ENCODE measurements at regions not wholly inside any gene's neighbourhood (a gene's known extent, or its start where the extent isn't known, plus 50 kb on each side); places are given as distances from the start of the nearest gene placed in this dataset.

GRCh38 chr5:116935561-116936162 lies 361.0 kb upstream of the SEMA6A start:
- Histone ChIP-seq H3K4me1 (ENCODE audit: control insufficient read depth in 2 of 2, insufficient read depth in 2 of 2, low read length in 1 of 2) (no peaks in the 10 kb centered on the region), H3K36me3 (ENCODE audit: control insufficient read depth in 2 of 2, insufficient read depth in 2 of 2, low read length in 1 of 2) (no peaks in the 10 kb centered on the region), H3K27me3 (ENCODE audit: control insufficient read depth in 1 of 2, insufficient read depth in 2 of 2, low read length in 2 of 2) (no peaks in the 10 kb centered on the region), H3K9me3 (ENCODE audit: control insufficient read depth in 2 of 2, insufficient read depth in 1 of 2, low read depth in 1 of 2, low read length in 1 of 2) (no peaks in the 10 kb centered on the region), H3K4me3 (ENCODE audit: low read depth in 1 of 2, low read length in 2 of 2) (no peak overlapping the region), H3K27ac (ENCODE audit: low read depth in 2 of 2, low read length in 1 of 2) (no peak overlapping the region)
- 88 to 90% methylated on average over 2 of the region's 2 CpGs for WGBS, 2 donors

GRCh38 chr5:116930616-116931015 lies 356.0 kb upstream of the SEMA6A start:
- Histone ChIP-seq H3K27ac (ENCODE audit: low read depth in 2 of 2, low read length in 1 of 2) (no peak overlapping the region), H3K4me3 (ENCODE audit: low read depth in 1 of 2, low read length in 2 of 2) (no peak overlapping the region), H3K36me3 (ENCODE audit: control insufficient read depth in 2 of 2, insufficient read depth in 2 of 2, low read length in 1 of 2) (no peaks in the 10 kb centered on the region), H3K4me1 (ENCODE audit: control insufficient read depth in 2 of 2, insufficient read depth in 2 of 2, low read length in 1 of 2) (no peaks in the 10 kb centered on the region), H3K27me3 (ENCODE audit: control insufficient read depth in 1 of 2, insufficient read depth in 2 of 2, low read length in 2 of 2) (peaks cover 0 to 2% of the 10 kb centered on the region in 2 donors), H3K9me3 (ENCODE audit: control insufficient read depth in 2 of 2, insufficient read depth in 1 of 2, low read depth in 1 of 2, low read length in 1 of 2) (no peaks in the 10 kb centered on the region)
- 81 to 88% methylated on average over 1 of the region's 1 CpG for WGBS, 2 donors

GRCh38 chr5:116923344-116923743 lies 348.7 kb upstream of the SEMA6A start:
- Histone ChIP-seq H3K27ac (ENCODE audit: low read depth in 2 of 2, low read length in 1 of 2) (no peak overlapping the region), H3K27me3 (ENCODE audit: control insufficient read depth in 1 of 2, insufficient read depth in 2 of 2, low read length in 2 of 2) (no peaks in the 10 kb centered on the region), H3K4me3 (ENCODE audit: low read depth in 1 of 2, low read length in 2 of 2) (no peak overlapping the region), H3K36me3 (ENCODE audit: control insufficient read depth in 2 of 2, insufficient read depth in 2 of 2, low read length in 1 of 2) (no peaks in the 10 kb centered on the region), H3K4me1 (ENCODE audit: control insufficient read depth in 2 of 2, insufficient read depth in 2 of 2, low read length in 1 of 2) (no peaks in the 10 kb centered on the region), H3K9me3 (ENCODE audit: control insufficient read depth in 2 of 2, insufficient read depth in 1 of 2, low read depth in 1 of 2, low read length in 1 of 2) (no peaks in the 10 kb centered on the region)
- 69 to 79% methylated on average over 2 of the region's 2 CpGs for WGBS, 2 donors

- Histone ChIP-seq H3K4me1 (ENCODE audit: control insufficient read depth in 2 of 2, insufficient read depth in 2 of 2, low read length in 1 of 2) (no peaks in the 10 kb centered on the region), H3K27ac (ENCODE audit: low read depth in 2 of 2, low read length in 1 of 2) (no peak overlapping the region), H3K36me3 (ENCODE audit: control insufficient read depth in 2 of 2, insufficient read depth in 2 of 2, low read length in 1 of 2) (no peaks in the 10 kb centered on the region), H3K4me3 (ENCODE audit: low read depth in 1 of 2, low read length in 2 of 2) (no peak overlapping the region), H3K27me3 (ENCODE audit: control insufficient read depth in 1 of 2, insufficient read depth in 2 of 2, low read length in 2 of 2) (no peaks in the 10 kb centered on the region), H3K9me3 (ENCODE audit: control insufficient read depth in 2 of 2, insufficient read depth in 1 of 2, low read depth in 1 of 2, low read length in 1 of 2) (no peaks in the 10 kb centered on the region)
Measured at GRCh38 chr5:116922532-116922931, 347.9 kb upstream of the SEMA6A start.

DNA sequence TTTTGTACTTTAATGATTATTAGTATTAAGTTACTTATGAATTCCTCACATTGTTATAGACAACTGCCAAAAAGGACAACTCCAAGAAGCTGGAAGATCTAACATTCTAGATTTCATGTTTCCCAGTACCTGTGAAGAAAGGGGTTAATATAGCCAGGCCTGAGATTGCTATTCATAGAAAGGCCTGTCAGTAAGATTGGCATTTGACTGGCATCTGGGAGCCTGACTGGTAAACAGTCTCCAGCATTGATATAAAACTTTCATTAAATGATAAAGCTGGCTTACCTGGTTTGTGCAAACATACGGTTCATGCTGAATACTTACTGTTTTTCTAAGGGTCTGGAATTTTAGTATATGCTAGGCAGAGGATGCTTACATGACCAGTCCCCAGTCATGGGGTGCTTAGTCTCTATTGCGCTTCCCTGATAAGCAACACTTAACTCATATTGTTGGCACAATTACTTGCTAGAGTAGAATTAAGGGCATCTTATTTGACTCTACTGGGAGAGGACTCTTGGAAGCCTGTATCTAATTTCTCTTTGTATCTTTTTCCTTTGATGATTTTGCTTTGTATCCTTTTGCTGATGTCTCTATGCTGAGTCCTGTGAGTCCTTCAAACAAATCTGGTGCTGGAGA lies 340.4 kb upstream of the SEMA6A start:
- Histone ChIP-seq H3K9me3 (ENCODE audit: control insufficient read depth in 2 of 2, insufficient read depth in 1 of 2, low read depth in 1 of 2, low read length in 1 of 2) (no peaks in the 10 kb centered on the region), H3K4me1 (ENCODE audit: control insufficient read depth in 2 of 2, insufficient read depth in 2 of 2, low read length in 1 of 2) (no peaks in the 10 kb centered on the region), H3K4me3 (ENCODE audit: low read depth in 1 of 2, low read length in 2 of 2) (no peak overlapping the region), H3K27ac (ENCODE audit: low read depth in 2 of 2, low read length in 1 of 2) (no peak overlapping the region), H3K27me3 (ENCODE audit: control insufficient read depth in 1 of 2, insufficient read depth in 2 of 2, low read length in 2 of 2) (no peaks in the 10 kb centered on the region), H3K36me3 (ENCODE audit: control insufficient read depth in 2 of 2, insufficient read depth in 2 of 2, low read length in 1 of 2) (no peaks in the 10 kb centered on the region)
- WGBS, 2 donors: 92 to 96% methylated on average over 2 of the region's 2 CpGs

GRCh38 chr5:116912221-116912620 lies 337.6 kb upstream of the SEMA6A start:
- no peaks in the 10 kb centered on the region for H3K27me3 ChIP-seq (ENCODE audit: control insufficient read depth in 1 of 2, insufficient read depth in 2 of 2, low read length in 2 of 2)
- H3K4me3 ChIP-seq (ENCODE audit: low read depth in 1 of 2, low read length in 2 of 2): no peak overlapping the region
- 50 to 69% methylated on average over 1 of the region's 1 CpG for WGBS, 2 donors
- H3K27ac ChIP-seq (ENCODE audit: low read depth in 2 of 2, low read length in 1 of 2): no peak overlapping the region
- H3K4me1 ChIP-seq (ENCODE audit: control insufficient read depth in 2 of 2, insufficient read depth in 2 of 2, low read length in 1 of 2): no peaks in the 10 kb centered on the region
- no peaks in the 10 kb centered on the region for H3K36me3 ChIP-seq (ENCODE audit: control insufficient read depth in 2 of 2, insufficient read depth in 2 of 2, low read length in 1 of 2)
- no peaks in the 10 kb centered on the region for H3K9me3 ChIP-seq (ENCODE audit: control insufficient read depth in 2 of 2, insufficient read depth in 1 of 2, low read depth in 1 of 2, low read length in 1 of 2)

GRCh38 chr5:116911074-116911473 lies 336.5 kb upstream of the SEMA6A start:
- H3K4me1 ChIP-seq (ENCODE audit: control insufficient read depth in 2 of 2, insufficient read depth in 2 of 2, low read length in 1 of 2): no peaks in the 10 kb centered on the region
- no peaks in the 10 kb centered on the region for H3K9me3 ChIP-seq (ENCODE audit: control insufficient read depth in 2 of 2, insufficient read depth in 1 of 2, low read depth in 1 of 2, low read length in 1 of 2)
- no peak overlapping the region for H3K27ac ChIP-seq (ENCODE audit: low read depth in 2 of 2, low read length in 1 of 2)
- H3K36me3 ChIP-seq (ENCODE audit: control insufficient read depth in 2 of 2, insufficient read depth in 2 of 2, low read length in 1 of 2): no peaks in the 10 kb centered on the region
- H3K27me3 ChIP-seq (ENCODE audit: control insufficient read depth in 1 of 2, insufficient read depth in 2 of 2, low read length in 2 of 2): no peaks in the 10 kb centered on the region
- no peak overlapping the region for H3K4me3 ChIP-seq (ENCODE audit: low read depth in 1 of 2, low read length in 2 of 2)
- 97 to 98% methylated on average over 1 of the region's 1 CpG for WGBS, 2 donors

DNA sequence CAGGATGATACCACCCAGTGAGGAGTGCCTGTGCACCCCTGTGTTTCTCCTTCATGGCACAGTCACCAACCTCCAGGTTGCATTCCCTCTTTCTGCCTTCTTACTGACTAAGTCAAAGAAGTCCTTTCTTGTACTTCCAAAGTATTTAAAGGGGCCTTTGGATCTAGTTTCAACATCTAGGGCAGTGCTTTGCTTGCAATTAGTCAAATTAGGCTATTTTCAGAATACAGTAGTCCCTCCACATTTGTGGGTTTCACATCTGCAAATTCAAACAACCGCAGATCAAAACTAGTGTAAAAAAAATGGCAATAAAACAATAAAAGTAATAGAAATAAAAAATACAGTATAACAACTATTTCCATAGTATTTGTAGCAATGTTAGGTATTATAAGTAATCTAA lies 333.9 kb upstream of the SEMA6A start:
- no peaks in the 10 kb centered on the region for H3K27me3 ChIP-seq (ENCODE audit: control insufficient read depth in 1 of 2, insufficient read depth in 2 of 2, low read length in 2 of 2)
- H3K4me1 ChIP-seq (ENCODE audit: control insufficient read depth in 2 of 2, insufficient read depth in 2 of 2, low read length in 1 of 2): no peaks in the 10 kb centered on the region
- no peaks in the 10 kb centered on the region for H3K36me3 ChIP-seq (ENCODE audit: control insufficient read depth in 2 of 2, insufficient read depth in 2 of 2, low read length in 1 of 2)
- no peaks in the 10 kb centered on the region for H3K9me3 ChIP-seq (ENCODE audit: control insufficient read depth in 2 of 2, insufficient read depth in 1 of 2, low read depth in 1 of 2, low read length in 1 of 2)
- 92 to 100% methylated on average over 1 of the region's 1 CpG for WGBS, 2 donors
- H3K27ac ChIP-seq (ENCODE audit: low read depth in 2 of 2, low read length in 1 of 2): no peak overlapping the region
- H3K4me3 ChIP-seq (ENCODE audit: low read depth in 1 of 2, low read length in 2 of 2): no peak overlapping the region

DNA sequence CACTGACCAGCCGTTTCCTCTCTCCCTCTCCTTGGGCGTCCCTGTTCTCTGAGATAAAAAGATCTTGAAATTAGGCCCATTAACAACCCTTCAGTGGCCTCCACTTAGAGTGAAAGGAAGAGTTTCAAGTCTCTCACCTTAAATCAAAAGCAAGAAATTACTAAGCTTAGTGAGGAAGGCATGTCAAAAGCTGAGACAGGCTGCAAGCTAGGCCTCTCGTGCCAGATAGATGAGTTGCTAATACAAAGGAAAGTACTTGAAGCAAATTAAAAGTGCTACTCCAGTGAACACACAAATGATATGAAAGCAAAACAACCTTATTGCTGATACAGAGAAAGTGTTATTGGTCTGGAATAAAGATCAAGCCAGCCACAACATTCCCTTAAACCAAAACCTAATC lies 331.3 kb upstream of the SEMA6A start:
- Histone ChIP-seq H3K9me3 (ENCODE audit: control insufficient read depth in 2 of 2, insufficient read depth in 1 of 2, low read depth in 1 of 2, low read length in 1 of 2) (no peaks in the 10 kb centered on the region), H3K36me3 (ENCODE audit: control insufficient read depth in 2 of 2, insufficient read depth in 2 of 2, low read length in 1 of 2) (no peaks in the 10 kb centered on the region)

DNA sequence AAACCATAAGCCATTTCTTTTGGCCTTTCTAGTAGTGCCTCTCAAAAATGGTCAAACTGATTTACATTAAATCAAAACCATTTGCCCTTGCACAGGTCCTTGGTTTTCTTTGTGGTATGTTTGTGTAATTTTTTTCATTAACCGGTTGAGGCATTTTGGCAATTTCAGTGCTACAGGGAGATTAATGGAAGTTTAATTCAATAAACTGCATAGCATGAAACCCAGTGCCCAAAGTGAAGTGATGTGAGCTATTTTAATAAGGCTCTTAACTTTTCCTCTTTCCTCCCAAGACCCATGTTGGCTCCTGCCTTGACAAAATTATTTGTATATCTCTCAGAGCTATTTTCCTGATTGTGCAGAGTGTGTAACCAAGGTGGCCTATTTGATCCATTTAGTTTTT lies 326.2 kb upstream of the SEMA6A start:
- WGBS, 2 donors: 61 to 67% methylated on average over 1 of the region's 1 CpG
- Histone ChIP-seq H3K36me3 (ENCODE audit: control insufficient read depth in 2 of 2, insufficient read depth in 2 of 2, low read length in 1 of 2) (no peaks in the 10 kb centered on the region), H3K4me3 (ENCODE audit: low read depth in 1 of 2, low read length in 2 of 2) (no peak overlapping the region), H3K9me3 (ENCODE audit: control insufficient read depth in 2 of 2, insufficient read depth in 1 of 2, low read depth in 1 of 2, low read length in 1 of 2) (no peaks in the 10 kb centered on the region), H3K27ac (ENCODE audit: low read depth in 2 of 2, low read length in 1 of 2) (no peak overlapping the region), H3K27me3 (ENCODE audit: control insufficient read depth in 1 of 2, insufficient read depth in 2 of 2, low read length in 2 of 2) (no peaks in the 10 kb centered on the region), H3K4me1 (ENCODE audit: control insufficient read depth in 2 of 2, insufficient read depth in 2 of 2, low read length in 1 of 2) (no peaks in the 10 kb centered on the region)

More for the DNA sequence above, 331.3 kb upstream of the SEMA6A start:
- Histone ChIP-seq H3K27ac (ENCODE audit: low read depth in 2 of 2, low read length in 1 of 2) (no peak overlapping the region), H3K27me3 (ENCODE audit: control insufficient read depth in 1 of 2, insufficient read depth in 2 of 2, low read length in 2 of 2) (no peaks in the 10 kb centered on the region), H3K4me1 (ENCODE audit: control insufficient read depth in 2 of 2, insufficient read depth in 2 of 2, low read length in 1 of 2) (no peaks in the 10 kb centered on the region), H3K4me3 (ENCODE audit: low read depth in 1 of 2, low read length in 2 of 2) (no peak overlapping the region)
- 88 to 89% methylated on average over 3 of the region's 3 CpGs for WGBS, 2 donors
